DND-41 (cell line): ENCODE measurements at regions not wholly inside any gene's neighbourhood (a gene's known extent, or its start where the extent isn't known, plus 50 kb on each side); places are given as distances from the start of the nearest gene placed in this dataset.
"Not testable (repeated sequence)": the region's sequence is repeated elsewhere in the genome, so short reads cannot be mapped to it uniquely, and the experiment has no call there.

Experiments
- ATAC-seq: fragments of 200-7000 bp; cut with Tn5 transposase; 3 replicates; pipeline ENCODE4 v1.9.1; 2021; ENCODE audit warnings: low read depth; ENCODE audit not compliant: insufficient read depth
- DNase-seq: peaks from one replicate; pipeline ENCODE4 v3.0.0-alpha.2; 2020
- H2AFZ ChIP-seq: 2 replicates; pipeline ENCODE4 v1.6.0; 2012; ENCODE audit warnings: low read depth, low read length
- H3K27ac ChIP-seq: 2 replicates; pipeline ENCODE4 v1.5.1; 2012; ENCODE audit warnings: low read length, inconsistent platforms
- H3K27me3 ChIP-seq: fragments of 200-600 bp; sonication (generic); 2 replicates; pipeline ENCODE4 v1.6.0; 2012; ENCODE audit warnings: low read length, mild to moderate bottlenecking, inconsistent platforms; ENCODE audit not compliant: insufficient read depth, poor library complexity
- H3K36me3 ChIP-seq: 2 replicates; pipeline ENCODE4 v1.5.1; 2012; ENCODE audit warnings: low read length, inconsistent platforms; ENCODE audit not compliant: insufficient read depth
- H3K4me1 ChIP-seq: 2 replicates; pipeline ENCODE4 v1.5.1; 2012; ENCODE audit warnings: mild to moderate bottlenecking, low read length; ENCODE audit not compliant: insufficient read depth
- H3K4me2 ChIP-seq: 2 replicates; pipeline ENCODE4 v1.6.0; 2012; ENCODE audit warnings: mild to moderate bottlenecking, moderate library complexity, low read length, inconsistent platforms; ENCODE audit not compliant: insufficient read depth
- H3K4me3 ChIP-seq, 2 experiments: fragments of 200-600 bp in 1 of 2; shearing (Covaris generic) in 1 of 2; 2 replicates each; pipeline ENCODE4 v1.5.1; 2012 to 2016; ENCODE audit warnings: inconsistent platforms in 2 of 2, low read length in 2 of 2, mild to moderate bottlenecking in 2 of 2, low read depth in 1 of 2, moderate library complexity in 1 of 2
- H3K79me2 ChIP-seq: 2 replicates; pipeline ENCODE4 v1.6.0; 2012; ENCODE audit warnings: low read length, inconsistent platforms; ENCODE audit not compliant: insufficient read depth
- H3K9ac ChIP-seq: 2 replicates; pipeline ENCODE4 v1.6.0; 2012; ENCODE audit warnings: low read depth, mild to moderate bottlenecking, inconsistent platforms, low read length, moderate library complexity
- H3K9me3 ChIP-seq: 2 replicates; pipeline ENCODE4 v1.5.1; 2012; ENCODE audit warnings: low read length, moderate library complexity, mild to moderate bottlenecking, inconsistent platforms; ENCODE audit not compliant: insufficient read depth, severe bottlenecking
- H4K20me1 ChIP-seq: 2 replicates; pipeline ENCODE4 v1.6.0; 2012; ENCODE audit warnings: low read length; ENCODE audit not compliant: insufficient read depth
- EZH2 ChIP-seq: IDR thresholded peaks from 3 replicates; pipeline ENCODE4 v1.6.1; 2012; ENCODE audit warnings: borderline replicate concordance, low read depth, mild to moderate bottlenecking, moderate library complexity, low read length, inconsistent platforms; ENCODE audit not compliant: severe bottlenecking
- TF ChIP-seq, protein P1 (sequence below): IDR thresholded peaks from 2 replicates; pipeline ENCODE4 v1.5.1; 2012; ENCODE audit warnings: borderline replicate concordance, low read length, moderate library complexity, mild to moderate bottlenecking; ENCODE audit not compliant: poor library complexity, severe bottlenecking; ENCODE audit errors: extremely low read depth

DNA sequence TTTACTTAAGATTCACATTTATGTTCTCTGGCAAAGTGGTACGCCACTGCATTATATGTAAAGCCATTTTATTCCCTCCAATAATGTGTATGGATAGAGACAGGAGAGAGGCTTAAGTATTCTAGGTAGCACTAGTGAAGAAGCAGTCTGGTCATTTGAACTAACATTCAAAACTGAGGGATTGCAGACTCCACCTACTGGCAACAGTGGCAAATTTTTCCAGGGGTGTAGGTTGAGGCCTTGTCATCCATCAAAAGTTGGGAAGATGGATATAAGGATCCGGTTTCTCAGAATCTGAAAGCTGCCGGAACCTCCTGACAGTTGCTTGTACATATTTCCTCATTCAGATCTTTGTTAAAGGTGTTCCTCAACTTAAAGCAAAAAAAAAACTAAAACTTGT, 465.5 kb upstream of the FSHR start:
- no peak overlapping the region for H3K4me2 ChIP-seq
- H3K9me3 ChIP-seq, result no peaks in the 10 kb centered on the region
- no peak overlapping the region for H2AFZ ChIP-seq
- H3K27me3 ChIP-seq, result no peaks in the 10 kb centered on the region
- H3K9ac ChIP-seq, result no peak overlapping the region
- TF ChIP-seq, protein P1, sequence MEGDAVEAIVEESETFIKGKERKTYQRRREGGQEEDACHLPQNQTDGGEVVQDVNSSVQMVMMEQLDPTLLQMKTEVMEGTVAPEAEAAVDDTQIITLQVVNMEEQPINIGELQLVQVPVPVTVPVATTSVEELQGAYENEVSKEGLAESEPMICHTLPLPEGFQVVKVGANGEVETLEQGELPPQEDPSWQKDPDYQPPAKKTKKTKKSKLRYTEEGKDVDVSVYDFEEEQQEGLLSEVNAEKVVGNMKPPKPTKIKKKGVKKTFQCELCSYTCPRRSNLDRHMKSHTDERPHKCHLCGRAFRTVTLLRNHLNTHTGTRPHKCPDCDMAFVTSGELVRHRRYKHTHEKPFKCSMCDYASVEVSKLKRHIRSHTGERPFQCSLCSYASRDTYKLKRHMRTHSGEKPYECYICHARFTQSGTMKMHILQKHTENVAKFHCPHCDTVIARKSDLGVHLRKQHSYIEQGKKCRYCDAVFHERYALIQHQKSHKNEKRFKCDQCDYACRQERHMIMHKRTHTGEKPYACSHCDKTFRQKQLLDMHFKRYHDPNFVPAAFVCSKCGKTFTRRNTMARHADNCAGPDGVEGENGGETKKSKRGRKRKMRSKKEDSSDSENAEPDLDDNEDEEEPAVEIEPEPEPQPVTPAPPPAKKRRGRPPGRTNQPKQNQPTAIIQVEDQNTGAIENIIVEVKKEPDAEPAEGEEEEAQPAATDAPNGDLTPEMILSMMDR, result peak; percentile 11
- no peak for TF ChIP-seq EZH2
- H3K4me1 ChIP-seq, result no peaks in the 10 kb centered on the region
- ATAC-seq (no peak), DNase-seq (no peak)
- H3K4me3 ChIP-seq, result no peak overlapping the region
- H3K36me3 ChIP-seq, result no peaks in the 10 kb centered on the region
- no peaks in the 10 kb centered on the region for H4K20me1 ChIP-seq
- H3K27ac ChIP-seq, result no peak overlapping the region
- H3K79me2 ChIP-seq, result no peaks in the 10 kb centered on the region

DNA sequence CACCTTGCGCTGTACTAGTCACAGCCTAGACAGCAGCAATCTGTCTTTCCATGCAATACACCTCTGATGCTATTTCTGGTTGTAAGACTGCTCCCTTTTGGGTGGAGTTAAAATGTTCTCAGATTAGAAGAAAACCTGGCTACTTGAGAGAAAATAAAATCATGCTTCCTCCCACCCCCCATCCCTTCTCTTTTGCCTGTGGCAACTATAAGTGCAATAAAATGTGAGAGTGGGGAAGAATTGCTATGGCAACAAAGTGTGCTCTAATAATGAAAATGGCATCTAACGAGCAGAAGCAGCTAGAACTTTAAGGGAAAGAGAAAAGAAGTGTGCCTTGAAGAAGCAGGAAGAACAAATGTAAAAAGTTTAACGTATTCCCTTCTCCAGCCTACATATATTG, 464.2 kb upstream of the FSHR start:
- Histone ChIP-seq H3K79me2 (no peaks in the 10 kb centered on the region), H3K4me1 (no peaks in the 10 kb centered on the region), H3K36me3 (no peaks in the 10 kb centered on the region), H3K9me3 (no peaks in the 10 kb centered on the region), H3K27me3 (no peaks in the 10 kb centered on the region), H2AFZ (no peak overlapping the region), H3K9ac (no peak overlapping the region), H3K27ac (no peak overlapping the region), H3K4me2 (no peak overlapping the region), H4K20me1 (no peaks in the 10 kb centered on the region), H3K4me3 (no peak overlapping the region)
- TF ChIP-seq, protein P1, result no peak
- no peak for TF ChIP-seq EZH2
- DNase-seq, result no peak
- ATAC-seq, result no peak

DNA sequence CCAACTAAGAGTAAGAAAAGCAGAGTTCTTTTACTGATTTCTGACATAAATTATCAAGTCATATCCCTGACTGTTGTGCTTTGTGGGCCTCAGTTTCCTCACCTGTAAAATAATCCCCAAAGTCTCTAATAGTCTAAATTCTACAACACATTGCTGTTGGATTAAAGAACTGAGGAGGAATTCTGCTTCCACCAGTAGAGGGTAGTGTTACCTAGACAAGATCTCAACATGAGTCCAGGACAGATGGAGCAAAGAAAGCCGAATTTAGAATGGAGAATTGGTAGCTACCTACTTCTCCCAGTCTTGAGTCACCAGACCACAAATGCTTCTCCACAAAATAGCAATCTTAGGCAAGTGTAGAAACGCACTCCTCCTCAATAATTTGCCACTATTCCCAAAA, 462.5 kb upstream of the FSHR start:
- DNase-seq (no peak), ATAC-seq (peak; percentile 37; the same call in 1 of the 3 replicates)
- no peaks in the 10 kb centered on the region for H3K9me3 ChIP-seq
- no peak overlapping the region for H3K4me2 ChIP-seq
- no peaks in the 10 kb centered on the region for H3K36me3 ChIP-seq
- H3K4me3 ChIP-seq, result no peak overlapping the region
- no peak for TF ChIP-seq EZH2
- TF ChIP-seq, protein P1, result peak; percentile 62
- no peaks in the 10 kb centered on the region for H3K4me1 ChIP-seq
- no peak overlapping the region for H2AFZ ChIP-seq
- H3K79me2 ChIP-seq, result no peaks in the 10 kb centered on the region
- H3K27me3 ChIP-seq, result no peaks in the 10 kb centered on the region
- no peaks in the 10 kb centered on the region for H4K20me1 ChIP-seq
- no peak overlapping the region for H3K27ac ChIP-seq
- no peak overlapping the region for H3K9ac ChIP-seq

DNA sequence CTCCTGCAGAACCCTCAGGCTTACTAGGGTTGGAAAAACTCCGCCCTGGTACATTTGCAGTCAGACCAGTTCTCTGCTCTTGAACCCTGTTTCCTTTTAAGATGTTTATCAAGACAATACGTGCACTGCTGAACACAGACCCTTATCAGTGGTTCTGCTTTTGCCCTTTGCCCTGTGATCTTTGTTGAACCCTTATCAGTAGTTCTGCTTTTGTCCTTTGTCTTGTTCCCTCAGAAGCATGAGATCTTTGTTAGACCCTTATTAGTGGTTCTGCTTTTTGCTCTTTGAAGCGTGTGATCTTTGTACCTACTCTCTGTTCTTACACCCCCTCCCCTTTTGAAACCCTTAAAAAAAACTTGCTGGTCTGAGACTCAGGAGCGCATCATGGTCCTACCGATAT, 457.5 kb upstream of the FSHR start:
- H3K27ac ChIP-seq, H3K9ac ChIP-seq, H3K9me3 ChIP-seq, H4K20me1 ChIP-seq, H3K36me3 ChIP-seq, H2AFZ ChIP-seq, ATAC-seq, H3K27me3 ChIP-seq, H3K4me2 ChIP-seq, H3K79me2 ChIP-seq, H3K4me1 ChIP-seq, H3K4me3 ChIP-seq, DNase-seq: not testable (repeated sequence)
